H1 (cell line): ENCODE measurements at regions not wholly inside any gene's neighbourhood (a gene's known extent, or its start where the extent isn't known, plus 50 kb on each side); places are given as distances from the start of the nearest gene placed in this dataset.

ENCODE experiments used
- CTCF ChIA-PET: fragments of 300-600 bp; sonication (Branson Sonifier 250); formaldehyde crosslinking; loops from one replicate; lab custom pipeline; 2021; ENCODE audit not compliant: partially characterized antibody; lab: Charles Lee
- POLR2A ChIA-PET: fragments of 300-600 bp; sonication (Branson Sonifier 250); formaldehyde crosslinking; loops from one replicate; lab custom pipeline; 2021; ENCODE audit warnings: inconsistent platforms; ENCODE audit not compliant: partially characterized antibody; lab: Charles Lee
- DNase-seq, 2 experiments: peaks; one replicate each; pipeline versions ENCODE4 v3.0.0 to v3.0.0-alpha.2; 2010 to 2022; ENCODE audit warnings: low spot score in 2 of 2, low read depth in 1 of 2, mixed read lengths in 1 of 2
- FAIRE-seq: peaks from 2 replicates; lab custom pipeline; 2011; peaks lifted over from hg19 to GRCh38; lab: Jason Lieb, UNC
- H2AFZ ChIP-seq: 2 replicates; pipeline ENCODE4 v1.8.1; 2012; ENCODE audit warnings: low read length, inconsistent platforms
- H2AK5ac ChIP-seq: 2 replicates; pipeline ENCODE4 v1.6.1; 2013; ENCODE audit warnings: low read depth, low read length
- H2BK120ac ChIP-seq: replicated peaks from 2 replicates; pipeline ENCODE3; 2013; ENCODE audit warnings: low read depth, low read length, inconsistent platforms
- H2BK12ac ChIP-seq: 2 replicates; pipeline ENCODE4 v1.6.1; 2013; ENCODE audit warnings: low read depth, low read length
- H2BK15ac ChIP-seq: 2 replicates; pipeline ENCODE4 v1.6.1; 2013; ENCODE audit warnings: low read length
- H2BK20ac ChIP-seq: 2 replicates; pipeline ENCODE4 v1.6.1; 2013; ENCODE audit warnings: low read length
- H2BK5ac ChIP-seq: 2 replicates; pipeline ENCODE4 v1.6.1; 2013; ENCODE audit warnings: low read depth, low read length
- H3K14ac ChIP-seq: 2 replicates; pipeline ENCODE4 v1.6.1; 2013; ENCODE audit warnings: inconsistent platforms; ENCODE audit not compliant: insufficient read length
- H3K18ac ChIP-seq: 2 replicates; pipeline ENCODE4 v1.6.1; 2013; ENCODE audit warnings: low read length; ENCODE audit errors: extremely low read depth
- H3K23ac ChIP-seq: 2 replicates; pipeline ENCODE4 v1.6.1; 2013; ENCODE audit warnings: inconsistent platforms; ENCODE audit not compliant: insufficient read length
- H3K23me2 ChIP-seq: 2 replicates; pipeline ENCODE4 v1.6.1; 2013; ENCODE audit warnings: low read depth, low read length
- H3K27ac ChIP-seq: 2 replicates; pipeline ENCODE4 v1.6.1; 2011; ENCODE audit warnings: low read depth, low read length, inconsistent platforms
- H3K27me3 ChIP-seq, 4 experiments: replicated peaks in 1 of 4; 1 replicate in 1 of 4; 2 replicates in 3 of 4; pipeline versions ENCODE4 v1.6.1 to v1.8.1; 2011 to 2013; ENCODE audit warnings: low read length in 3 of 4, mild to moderate bottlenecking in 3 of 4, inconsistent platforms in 2 of 4, mixed read lengths in 2 of 4, moderate library complexity in 1 of 4; ENCODE audit not compliant: control insufficient read depth in 3 of 4, insufficient read depth in 3 of 4; ENCODE audit errors: extremely low read depth in 1 of 4
- H3K36me3 ChIP-seq, 4 experiments: 2 replicates each; pipeline versions ENCODE4 v1.6.1 to v1.8.1; 2011 to 2013; ENCODE audit warnings: mild to moderate bottlenecking in 4 of 4, low read length in 3 of 4, moderate library complexity in 2 of 4, control low read depth in 1 of 4, inconsistent platforms in 1 of 4; ENCODE audit not compliant: insufficient read depth in 4 of 4, control insufficient read depth in 2 of 4
- H3K4ac ChIP-seq: replicated peaks from 2 replicates; pipeline ENCODE3; 2013; ENCODE audit warnings: low read length, low read depth, mixed read lengths, inconsistent platforms; ENCODE audit not compliant: insufficient read length
- H3K4me1 ChIP-seq, 4 experiments: replicated peaks in 1 of 4; 1 replicate in 1 of 4; 2 replicates in 3 of 4; pipeline versions ENCODE4 v1.6.1 to v1.8.1; 2011 to 2013; ENCODE audit warnings: low read length in 3 of 4, inconsistent platforms in 2 of 4, mixed read lengths in 1 of 4; ENCODE audit not compliant: insufficient read depth in 4 of 4, control insufficient read depth in 3 of 4
- H3K4me2 ChIP-seq, 2 experiments: 2 replicates each; pipeline versions ENCODE4 v1.6.1 to v1.8.1; 2011 to 2013; ENCODE audit warnings: low read depth in 2 of 2, low read length in 2 of 2, control low read depth in 1 of 2, inconsistent platforms in 1 of 2, mild to moderate bottlenecking in 1 of 2; ENCODE audit not compliant: insufficient read depth in 1 of 2
- H3K4me3 ChIP-seq, 4 experiments: fragments of 200-600, 300-600 bp in 1 of 4; sonication (generic), shearing (Covaris generic), sonication (Bioruptor Twin) in 1 of 4; 2 replicates each; pipeline versions ENCODE4 v1.5.1 to v1.8.1; 2011 to 2016; ENCODE audit warnings: low read length in 4 of 4, low read depth in 3 of 4, control low read depth in 2 of 4, inconsistent platforms in 2 of 4, mild to moderate bottlenecking in 2 of 4, mixed read lengths in 1 of 4, moderate library complexity in 1 of 4; ENCODE audit not compliant: insufficient read depth in 2 of 4; ENCODE audit errors: extremely low read depth in 1 of 4
- H3K56ac ChIP-seq: replicated peaks from 2 replicates; pipeline ENCODE3; 2013; ENCODE audit warnings: low read depth, mild to moderate bottlenecking, mixed read lengths, low read length, inconsistent platforms; ENCODE audit not compliant: insufficient read length
- H3K79me1 ChIP-seq: 2 replicates; pipeline ENCODE4 v1.6.1; 2013; ENCODE audit warnings: low read depth, low read length, control low read depth
- H3K79me2 ChIP-seq, 2 experiments: 2 replicates each; pipeline versions ENCODE4 v1.6.1 to v1.8.1; 2012 to 2013; ENCODE audit warnings: low read length in 2 of 2, mild to moderate bottlenecking in 2 of 2, inconsistent platforms in 1 of 2; ENCODE audit not compliant: insufficient read depth in 2 of 2, control insufficient read depth in 1 of 2
- H3K9ac ChIP-seq, 4 experiments: replicated peaks in 1 of 4; 1 replicate in 1 of 4; 2 replicates in 3 of 4; pipeline versions ENCODE4 v1.6.1 to v1.8.1; 2011 to 2013; ENCODE audit warnings: low read depth in 3 of 4, low read length in 3 of 4, control low read depth in 2 of 4, mild to moderate bottlenecking in 2 of 4, moderate library complexity in 2 of 4, inconsistent platforms in 1 of 4; ENCODE audit errors: extremely low read depth in 1 of 4
- H3K9me3 ChIP-seq, 2 experiments: 2 replicates each; pipeline versions ENCODE4 v1.6.1 to v1.8.1; 2012 to 2013; ENCODE audit warnings: mild to moderate bottlenecking in 2 of 2, moderate library complexity in 2 of 2, control low read depth in 1 of 2, inconsistent platforms in 1 of 2, low read depth in 1 of 2, low read length in 1 of 2, mixed read lengths in 1 of 2; ENCODE audit not compliant: insufficient read depth in 2 of 2
- H4K20me1 ChIP-seq, 2 experiments: replicated peaks in 1 of 2; 2 replicates each; pipeline versions ENCODE3 to v1.8.1; 2011 to 2013; ENCODE audit warnings: inconsistent platforms in 2 of 2, low read length in 2 of 2, mild to moderate bottlenecking in 1 of 2; ENCODE audit not compliant: insufficient read depth in 2 of 2, control insufficient read depth in 1 of 2
- H4K5ac ChIP-seq: 2 replicates; pipeline ENCODE4 v1.6.1; 2013; ENCODE audit warnings: low read length, low read depth, mixed read lengths, inconsistent platforms; ENCODE audit not compliant: insufficient read length
- H4K8ac ChIP-seq: 2 replicates; pipeline ENCODE4 v1.8.0; 2013; ENCODE audit warnings: mild to moderate bottlenecking, moderate library complexity, low read length, inconsistent platforms; ENCODE audit not compliant: insufficient read depth; ENCODE audit errors: extremely low read depth
- H4K91ac ChIP-seq: replicated peaks from 2 replicates; pipeline ENCODE3; 2013; ENCODE audit warnings: low read length, mixed read lengths, inconsistent platforms; ENCODE audit not compliant: insufficient read length
- BCL11A ChIP-seq, 2 experiments: IDR thresholded peaks; one replicate each; pipeline ENCODE4 v1.6.1; 2011; ENCODE audit warnings: low read depth in 2 of 2, low read length in 2 of 2, mild to moderate bottlenecking in 2 of 2
- BRCA1 ChIP-seq: IDR thresholded peaks from 2 replicates; pipeline ENCODE4 v1.6.1; 2012; ENCODE audit warnings: low read depth, low read length, improper control_type of control experiment
- FOSL1 ChIP-seq: IDR thresholded peaks from 2 replicates; pipeline ENCODE4 v1.6.1; 2011; ENCODE audit warnings: mild to moderate bottlenecking, low read depth, low read length, moderate library complexity; ENCODE audit not compliant: insufficient read depth
- NANOG ChIP-seq: IDR thresholded peaks from 2 replicates; pipeline ENCODE4 v1.6.1; 2011; ENCODE audit warnings: low read length, low read depth, mild to moderate bottlenecking, inconsistent platforms; ENCODE audit not compliant: insufficient read depth, poor library complexity, severe bottlenecking
- RAD21 ChIP-seq, 2 experiments: IDR thresholded peaks in 1 of 2; conservative IDR thresholded peaks in 1 of 2; 2 replicates each; pipeline ENCODE4 v1.6.1; 2011; ENCODE audit warnings: low read depth in 2 of 2, low read length in 2 of 2, improper control_type of control experiment in 1 of 2, inconsistent platforms in 1 of 2, mild to moderate bottlenecking in 1 of 2, moderate library complexity in 1 of 2
- SIRT6 ChIP-seq: IDR thresholded peaks from one replicate; pipeline ENCODE4 v1.7.1; 2012; ENCODE audit warnings: low read length, inconsistent platforms
- SIX5 ChIP-seq: IDR thresholded peaks from 2 replicates; pipeline ENCODE4 v1.6.1; 2011; ENCODE audit warnings: mild to moderate bottlenecking, low read depth, low read length
- SP2 ChIP-seq: IDR thresholded peaks from 2 replicates; pipeline ENCODE4 v1.6.1; 2012; ENCODE audit warnings: mild to moderate bottlenecking, low read length, inconsistent platforms
- WGBS, 2 experiments: shearing (Covaris generic) in 1 of 2; methylation state at CpG; one replicate each; pipeline versions ENCODE4 v1.1.6 to v1.1.7; 2013 to 2015; ENCODE audit warnings: low lambda C conversion rate in 2 of 2, mixed read lengths in 2 of 2, inconsistent platforms in 1 of 2, low coverage in 1 of 2, missing lambda C conversion rate in 1 of 2; ENCODE audit not compliant: insufficient replicate concordance in 2 of 2, insufficient coverage in 1 of 2, insufficient read length in 1 of 2; ENCODE audit errors: extremely low coverage in 1 of 2, missing lambda C conversion rate in 1 of 2; 5-methylcytosine and 5-hydroxymethylcytosine counted together

- Histone ChIP-seq H3K4me2 (no peak overlapping the region), H3K23me2 (no peaks in the 10 kb centered on the region), H2BK20ac (no peak overlapping the region), H3K23ac (no peak overlapping the region), H4K5ac (no peak overlapping the region), H4K20me1 (no peaks in the 10 kb centered on the region), H3K18ac (no peak overlapping the region), H2BK15ac (no peak overlapping the region), H3K56ac (no peak overlapping the region), H4K91ac (no peak overlapping the region), H2AFZ (no peak overlapping the region), H2AK5ac (no peak overlapping the region), H3K14ac (no peak overlapping the region), H2BK12ac (no peak overlapping the region), H2BK5ac (no peak overlapping the region), H3K79me1 (no peaks in the 10 kb centered on the region), H4K8ac (no peak overlapping the region), H3K4me3 (no peak overlapping the region), H3K9ac (no peak overlapping the region), H3K79me2 (no peaks in the 10 kb centered on the region), H3K4me1 (no peaks in the 10 kb centered on the region; a peak in 1 of 7 replicates), H3K27me3 (no peaks in the 10 kb centered on the region), H3K36me3 (no peaks in the 10 kb centered on the region), H2BK120ac (no peak overlapping the region), H3K4ac (no peak overlapping the region), H3K9me3 (no peaks in the 10 kb centered on the region), H3K27ac (no peak overlapping the region)
- POLR2A ChIA-PET, result no interaction called here
- no peak for DNase-seq
- TF ChIP-seq FOSL1 (no peak), RAD21 (IDR thresholded peaks at IDR 0.05 in 1 of 2, conservative IDR thresholded peaks at IDR 0.05 in 1 of 2; ENCODE audit: low read depth in 2 of 2, low read length in 2 of 2) (no peak), SIRT6 (no peak), BCL11A (IDR thresholded peaks at IDR 0.05; ENCODE audit: low read depth in 2 of 2, low read length in 2 of 2) (no peak), SP2 (no peak), BRCA1 (no peak), NANOG (no peak), SIX5 (no peak)
- 94% methylated on average over 1 of the region's 1 CpG; no CpG with 5 or more reads in 1 of the 2 experiments for WGBS, 2 experiments
- no peak for FAIRE-seq
- CTCF ChIA-PET, result no interaction called here
These were observed 890.0 kb downstream of the GRM8 start for GRCh38 chr7:126362746-126363145.
